HG03565 (cell line): ENCODE measurements at regions not wholly inside any gene's neighbourhood (a gene's known extent, or its start where the extent isn't known, plus 50 kb on each side); places are given as distances from the start of the nearest gene placed in this dataset.
"Not testable (repeated sequence)": the region's sequence is repeated elsewhere in the genome, so short reads cannot be mapped to it uniquely, and the experiment has no call there.

Source experiments
- ATAC-seq: cut with Tn5 transposase; IDR thresholded peaks from one replicate; pipeline ENCODE4 v1.9.1; 2021; ENCODE audit warnings: mild to moderate bottlenecking, moderate library complexity; ENCODE audit not compliant: unreplicated experiment

GRCh38 chr11:104704888-104705287 is 193.4 kb downstream of the CASP12 start:
- no peak for ATAC-seq

DNA sequence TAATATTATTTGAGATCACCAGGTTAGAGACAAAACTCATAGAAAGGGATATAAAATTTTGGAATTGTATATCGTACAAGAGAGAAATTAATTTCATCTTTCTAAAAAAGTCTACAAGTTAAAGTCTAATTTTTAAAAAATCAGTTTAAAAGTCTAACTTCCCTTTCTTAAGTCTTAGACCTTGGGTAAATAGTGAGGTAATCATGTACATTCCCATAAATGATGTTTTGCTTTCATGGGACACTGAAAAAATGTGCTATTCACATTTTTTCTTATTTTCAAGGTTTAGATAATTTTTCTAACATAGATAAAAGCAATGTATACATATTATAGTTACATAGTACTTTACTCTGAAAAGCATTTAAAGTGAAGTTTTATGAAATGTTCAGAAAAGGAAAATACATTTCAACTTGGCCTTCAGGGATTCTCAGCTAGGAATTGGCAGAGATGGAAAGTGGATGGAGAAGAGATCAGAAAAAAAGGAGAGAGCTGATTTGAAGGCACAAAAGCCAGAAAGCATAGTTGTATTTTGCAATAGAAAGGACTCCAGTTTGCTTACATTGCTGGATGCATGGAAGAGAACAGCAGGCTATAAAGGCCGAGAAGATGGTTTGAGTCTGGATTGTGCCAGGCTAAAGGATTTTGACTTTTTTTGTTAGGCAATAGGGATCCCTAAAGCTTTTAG is 194.0 kb downstream of the CASP12 start:
- ATAC-seq = no peak

- no peak for ATAC-seq
Measured at GRCh38 chr11:104700609-104701008, 197.7 kb downstream of the CASP12 start.

- ATAC-seq = no peak
Measured at GRCh38 chr11:104699981-104700380, 198.3 kb downstream of the CASP12 start.

GRCh38 chr11:104695065-104695463 is 203.2 kb downstream of the CASP12 start:
- ATAC-seq = no peak

DNA sequence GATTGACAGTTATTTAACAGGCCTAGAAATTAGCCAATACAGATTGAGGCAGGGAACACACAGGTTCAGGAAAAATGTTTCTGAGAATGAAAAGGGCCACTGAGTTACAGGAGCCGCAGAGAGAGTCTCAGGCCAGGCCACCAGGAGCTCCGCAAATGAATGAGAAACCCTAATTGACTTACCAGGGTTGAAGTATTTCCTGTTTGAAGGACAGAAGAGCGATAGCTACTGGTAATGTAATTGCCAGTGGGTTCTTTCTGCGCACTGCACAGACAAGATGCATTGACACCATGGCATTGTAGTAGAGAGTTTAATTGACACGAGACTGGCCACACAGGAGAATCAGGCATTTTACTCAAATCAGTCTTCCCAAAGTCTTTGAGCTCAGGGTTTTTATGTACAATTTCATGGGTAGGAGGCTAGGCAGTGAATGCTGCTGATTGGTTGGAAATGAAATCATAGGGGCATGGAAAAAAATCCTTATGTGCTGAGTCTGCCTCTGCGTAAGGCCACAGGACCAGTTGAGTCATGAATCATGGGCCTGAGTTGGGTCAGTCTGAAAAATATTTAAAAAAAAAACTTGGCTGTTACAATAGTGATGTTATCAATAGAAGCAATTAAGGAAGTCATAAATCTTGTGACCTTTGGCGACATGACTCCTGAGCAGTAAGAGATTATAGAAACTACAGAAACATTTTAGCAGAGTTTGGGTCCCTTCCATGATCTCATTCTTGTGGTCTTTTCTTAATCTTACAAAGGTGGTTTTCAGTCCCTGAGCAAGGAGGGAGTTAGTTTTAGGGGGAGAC is 203.8 kb downstream of the CASP12 start:
- ATAC-seq = no peak

- ATAC-seq = no peak
Measured at GRCh38 chr11:104692751-104693150, 205.5 kb downstream of the CASP12 start.

- ATAC-seq = no peak
Measured at GRCh38 chr11:104691129-104691528, 207.1 kb downstream of the CASP12 start.

- no peak for ATAC-seq
Measured at GRCh38 chr11:104690241-104690640, 208.0 kb downstream of the CASP12 start.

- ATAC-seq = no peak
Measured at GRCh38 chr11:104688731-104689130, 209.5 kb downstream of the CASP12 start.

GRCh38 chr11:104682206-104682605 is 216.1 kb downstream of the CASP12 start:
- ATAC-seq = no peak

GRCh38 chr11:104679258-104679657 is 219.0 kb downstream of the CASP12 start:
- ATAC-seq = no peak

- no peak for ATAC-seq
Measured at GRCh38 chr11:104678408-104678807, 219.9 kb downstream of the CASP12 start.

GRCh38 chr11:104677069-104677468 is 221.2 kb downstream of the CASP12 start:
- ATAC-seq = not testable (repeated sequence)

DNA sequence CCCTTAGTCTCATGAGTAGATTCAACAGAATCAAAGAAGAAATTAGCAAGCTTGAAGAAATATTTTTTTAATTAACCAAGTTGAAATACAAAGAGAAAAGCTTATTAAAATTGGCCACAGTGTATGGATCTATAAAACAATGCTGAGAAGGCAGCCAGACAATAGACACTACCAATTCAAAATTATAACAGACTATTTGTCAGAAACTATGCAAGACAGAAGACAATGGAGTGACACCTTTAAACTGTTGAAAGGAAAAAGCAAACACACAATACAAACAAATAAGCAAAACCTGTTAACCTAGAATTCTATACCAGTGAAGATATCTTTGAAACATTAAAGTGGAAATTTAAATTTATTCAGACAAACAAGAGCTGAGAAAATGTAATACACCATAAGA is 225.4 kb downstream of the CASP12 start:
- no peak for ATAC-seq

- ATAC-seq = no peak
Measured at GRCh38 chr11:104668797-104669463, 229.3 kb downstream of the CASP12 start.

DNA sequence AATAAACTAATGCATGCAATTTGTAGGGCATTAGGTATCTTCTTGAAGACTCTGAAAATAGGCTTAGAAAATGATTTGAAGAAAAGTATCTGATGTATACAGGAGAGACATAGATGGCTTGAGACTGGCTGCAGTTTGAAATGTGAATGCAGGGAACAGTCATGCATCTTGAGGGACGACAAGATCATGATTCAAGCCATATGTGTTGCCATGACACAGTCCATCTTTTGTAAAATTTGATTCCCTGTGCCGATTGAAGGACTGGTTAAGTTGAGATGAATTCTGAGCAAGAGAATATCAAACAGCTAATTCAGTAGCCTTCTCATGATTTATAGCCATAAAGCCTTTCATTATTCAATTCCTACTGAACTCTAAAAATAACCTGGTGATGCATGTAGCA is 231.6 kb downstream of the CASP12 start:
- ATAC-seq = no peak

- no peak for ATAC-seq
Measured at GRCh38 chr11:104665641-104666040, 232.6 kb downstream of the CASP12 start.

- ATAC-seq = no peak
Measured at GRCh38 chr11:104663190-104664140, 234.8 kb downstream of the CASP12 start.

DNA sequence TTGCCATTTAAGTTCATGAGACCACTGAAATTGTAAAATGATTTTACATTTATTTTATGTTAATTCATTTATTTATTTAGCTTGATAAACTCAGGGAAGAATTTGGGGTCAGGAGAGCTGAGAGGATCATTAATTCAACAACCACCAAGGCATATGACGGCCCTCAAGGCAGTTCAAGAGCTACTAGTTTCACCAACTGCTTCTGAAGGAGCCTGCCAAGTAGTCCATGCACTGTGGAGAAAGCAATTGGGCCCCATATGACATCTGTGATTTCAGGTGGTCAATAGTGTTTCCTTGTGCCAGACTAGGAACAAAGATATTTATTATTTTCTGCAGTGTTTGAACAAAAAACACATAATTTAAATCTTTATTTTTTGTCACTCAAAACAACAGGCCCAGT is 236.4 kb downstream of the CASP12 start:
- no peak for ATAC-seq

- no peak for ATAC-seq
Measured at GRCh38 chr11:104661471-104661870, 236.8 kb downstream of the CASP12 start.
